OCI-M2 (cell line): ENCODE measurements at regions not wholly inside any gene's neighbourhood (a gene's known extent, or its start where the extent isn't known, plus 50 kb on each side); places are given as distances from the start of the nearest gene placed in this dataset.
"Not testable (repeated sequence)": the region's sequence is repeated elsewhere in the genome, so short reads cannot be mapped to it uniquely, and the experiment has no call there.

Source experiments
- DNase-seq: peaks from one replicate; lab custom pipeline; 2025; ENCODE audit not compliant: unreplicated experiment; lab: John Stamatoyannopoulos, UW

GRCh38 chr19:30955112-30956104 is 393.8 kb downstream of the TSHZ3 start:
- DNase-seq = no peak

- DNase-seq = not testable (repeated sequence)
These were observed 404.8 kb downstream of the TSHZ3 start for GRCh38 chr19:30944276-30944932.

DNA sequence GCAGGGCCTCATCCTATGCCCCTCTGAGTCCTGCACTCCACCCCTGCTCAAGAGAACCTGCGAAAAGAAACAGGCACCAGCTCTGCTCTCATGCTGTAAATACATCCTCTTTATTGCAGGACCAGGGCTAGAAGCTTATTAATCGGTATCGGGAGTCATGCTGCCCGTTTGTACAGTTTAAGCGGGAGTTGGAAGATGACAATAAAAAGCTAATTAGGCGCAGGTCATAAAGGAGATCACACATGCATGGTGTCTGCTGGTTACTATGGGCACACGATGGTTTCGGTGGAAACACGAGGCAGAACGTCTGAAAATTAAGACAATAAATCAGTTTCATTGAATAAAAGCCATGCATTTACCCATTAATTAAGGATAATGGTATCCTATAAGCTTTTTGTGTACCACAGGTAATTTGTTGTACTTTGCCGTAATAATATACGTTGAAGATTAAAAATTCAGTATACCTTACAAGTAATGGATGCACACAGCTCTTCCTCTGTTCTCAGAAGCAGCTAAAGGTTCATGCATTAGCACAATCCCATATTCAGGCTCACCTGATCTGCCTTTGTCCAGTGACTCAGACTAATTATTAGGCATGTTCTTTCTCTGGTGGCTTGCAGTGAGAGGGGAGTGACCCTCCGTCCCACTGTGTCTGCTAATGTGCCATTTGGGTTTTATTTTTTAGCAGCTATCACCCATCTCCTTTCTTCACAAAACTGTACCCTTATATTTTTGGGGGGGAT is 406.0 kb downstream of the TSHZ3 start:
- DNase-seq = no peak

GRCh38 chr19:30942636-30943035 is 406.6 kb downstream of the TSHZ3 start:
- no peak for DNase-seq

GRCh38 chr19:30941591-30941990 is 407.6 kb downstream of the TSHZ3 start:
- no peak for DNase-seq

- no peak for DNase-seq
These were observed 413.0 kb downstream of the TSHZ3 start for GRCh38 chr19:30936276-30936675.

DNA sequence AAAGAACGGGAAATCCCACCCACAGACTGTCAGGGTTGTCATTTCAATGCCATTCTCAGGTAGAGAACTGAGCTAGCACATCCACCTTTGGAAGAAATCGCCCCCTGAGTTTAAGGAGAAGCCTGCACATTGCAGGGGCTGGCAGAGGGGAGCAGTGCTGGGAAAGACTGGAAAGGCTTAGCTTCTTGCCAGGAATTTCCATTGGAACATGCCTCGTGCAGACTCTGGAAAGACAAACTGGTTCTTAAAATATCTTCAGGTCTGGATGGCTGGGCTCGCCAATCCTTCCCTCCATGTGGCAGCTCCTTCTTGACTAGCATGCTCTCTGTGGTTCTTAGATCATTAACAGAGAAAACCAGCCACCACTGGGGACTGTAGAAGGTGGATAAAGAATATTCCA is 414.1 kb downstream of the TSHZ3 start:
- no peak for DNase-seq

DNA sequence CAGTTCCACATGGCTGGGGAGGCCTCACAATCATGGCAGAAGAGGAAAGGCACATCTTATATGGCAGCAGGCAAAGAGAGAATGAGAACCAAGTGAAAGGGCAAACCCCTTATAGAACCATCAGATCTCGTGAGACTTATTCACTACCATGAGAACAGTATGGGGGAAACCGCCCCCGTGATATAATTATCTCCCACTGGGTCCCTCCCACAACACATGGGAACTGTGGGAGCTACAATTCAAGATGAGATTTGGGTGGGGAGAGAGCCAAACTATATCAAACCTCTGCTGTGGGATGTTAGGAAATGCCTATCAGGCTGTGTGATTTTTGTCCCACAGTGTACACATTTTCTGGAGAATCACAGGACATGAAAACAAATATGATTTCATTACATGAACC is 415.8 kb downstream of the TSHZ3 start:
- DNase-seq = not testable (repeated sequence)

- DNase-seq = no peak
These were observed 416.4 kb downstream of the TSHZ3 start for GRCh38 chr19:30932854-30933253.

DNA sequence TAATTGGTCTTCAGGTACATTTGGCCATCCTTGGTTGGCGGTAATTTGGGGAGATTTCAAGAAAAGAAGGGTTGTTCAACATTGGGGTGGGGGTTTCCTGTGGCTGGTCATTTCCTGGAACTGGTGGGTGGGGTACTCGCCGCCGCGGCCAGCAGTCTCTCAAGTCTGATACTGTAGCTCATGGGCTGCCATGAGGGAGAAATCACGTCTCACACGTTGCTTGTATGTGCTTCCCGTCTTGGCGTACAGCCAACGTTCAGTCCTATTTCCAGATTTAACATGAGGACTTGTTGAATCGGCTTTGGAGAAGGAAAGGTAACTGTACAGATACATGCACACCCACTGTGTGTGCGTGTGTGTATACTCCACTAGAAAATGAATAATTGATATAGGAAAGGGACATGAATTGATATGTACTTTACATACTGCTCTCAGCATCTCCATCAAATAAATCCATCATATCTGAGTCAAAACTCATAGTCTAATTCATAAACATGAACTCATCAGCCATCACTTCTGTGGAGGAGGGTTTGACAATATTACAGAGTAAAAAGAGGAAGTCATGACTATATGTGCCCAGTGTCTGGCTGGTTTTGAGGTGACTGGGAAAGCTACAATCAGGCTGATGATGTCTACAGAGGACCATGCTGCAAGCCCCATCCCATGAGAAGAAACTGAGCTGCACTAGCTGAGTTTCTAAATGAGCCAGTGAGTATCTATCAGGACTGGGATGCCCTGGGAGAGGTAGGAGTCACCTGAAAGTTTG is 418.1 kb downstream of the TSHZ3 start:
- DNase-seq = no peak

GRCh38 chr19:30927705-30928104 is 421.5 kb downstream of the TSHZ3 start:
- DNase-seq = no peak

GRCh38 chr19:30924670-30925069 is 424.6 kb downstream of the TSHZ3 start:
- no peak for DNase-seq

- no peak for DNase-seq
These were observed 425.1 kb downstream of the TSHZ3 start for GRCh38 chr19:30924069-30924636.

- DNase-seq = no peak
These were observed 425.6 kb downstream of the TSHZ3 start for GRCh38 chr19:30923621-30924020.

- DNase-seq = no peak
These were observed 426.1 kb downstream of the TSHZ3 start for GRCh38 chr19:30923096-30923495.

DNA sequence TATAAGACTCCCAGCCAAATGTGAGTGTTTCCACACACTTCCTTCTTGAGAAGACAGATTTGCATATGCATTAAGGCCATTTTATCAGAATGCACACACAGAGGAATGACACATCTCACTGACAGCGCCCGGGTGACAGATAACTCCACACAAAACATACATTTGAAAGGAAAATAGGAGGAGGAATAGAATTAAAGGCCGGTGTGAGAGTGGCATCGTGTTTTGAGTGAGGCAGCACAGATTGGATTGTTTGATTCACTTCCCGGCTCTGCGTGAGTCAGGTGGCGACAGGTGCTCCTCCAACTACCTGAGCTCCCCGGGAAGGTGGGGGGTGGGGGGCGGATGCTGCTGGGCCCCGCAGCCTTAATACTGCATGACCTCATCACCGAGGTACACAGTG is 429.0 kb downstream of the TSHZ3 start:
- no peak for DNase-seq

- DNase-seq = no peak
These were observed 429.5 kb downstream of the TSHZ3 start for GRCh38 chr19:30919737-30920136.

DNA sequence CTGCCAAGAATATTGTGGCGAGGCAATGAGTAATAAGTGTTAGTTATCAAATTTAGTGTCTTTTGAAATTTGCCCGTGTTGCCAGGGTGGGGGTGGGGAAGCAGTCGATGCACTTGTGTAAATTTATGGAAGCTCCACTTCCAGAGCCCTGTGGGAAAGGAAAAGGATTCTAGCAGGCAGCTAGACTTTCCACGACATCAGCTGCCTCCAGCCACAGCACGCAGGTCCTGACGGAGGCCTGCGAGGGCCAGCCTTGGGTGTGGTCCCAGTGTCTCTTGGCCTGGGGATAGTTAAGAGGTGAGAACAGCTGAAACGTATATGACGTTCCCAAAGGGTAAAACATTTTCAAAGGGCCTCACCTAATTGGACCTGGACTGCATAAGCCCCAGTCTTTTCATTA is 433.0 kb downstream of the TSHZ3 start:
- DNase-seq = no peak

DNA sequence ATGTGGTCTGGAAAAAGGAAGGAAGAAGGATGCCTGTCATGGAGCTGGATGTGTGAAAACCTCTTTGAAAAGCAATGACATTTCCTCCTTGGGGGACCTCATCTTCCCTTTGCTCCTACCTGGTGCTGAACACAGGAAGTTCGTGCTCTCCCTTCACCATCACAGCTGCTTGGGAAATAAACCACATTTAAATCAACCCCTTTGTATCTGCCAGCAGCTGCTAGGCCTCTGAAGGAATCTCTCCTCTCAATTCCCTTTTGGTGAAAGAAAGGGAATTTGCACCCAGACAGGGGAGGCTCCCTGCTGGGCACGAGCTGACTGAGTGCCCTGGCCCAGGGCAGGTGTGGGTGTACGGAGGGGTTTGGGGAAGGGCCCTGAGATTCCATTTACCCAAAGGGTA is 437.7 kb downstream of the TSHZ3 start:
- no peak for DNase-seq

GRCh38 chr19:30910485-30911240 is 438.6 kb downstream of the TSHZ3 start:
- DNase-seq = no peak
